Stimulated activated CD8-positive, alpha-beta memory T cell treated with anti-CD3 and anti-CD28 coated beads, Interleukin-4, amount 100 ng/mL, for 48 hours (primary cell): ENCODE measurements at regions not wholly inside any gene's neighbourhood (a gene's known extent, or its start where the extent isn't known, plus 50 kb on each side); places are given as distances from the start of the nearest gene placed in this dataset.

ENCODE experiments used
- DNase-seq: peaks from one replicate; pipeline ENCODE4 v3.0.0-alpha.2; 2020

GRCh38 chr5:89281211-89281610 lies 398.2 kb upstream of the MEF2C start:
- DNase-seq, result no peak

GRCh38 chr5:89280103-89281037 lies 397.4 kb upstream of the MEF2C start:
- no peak for DNase-seq

DNA sequence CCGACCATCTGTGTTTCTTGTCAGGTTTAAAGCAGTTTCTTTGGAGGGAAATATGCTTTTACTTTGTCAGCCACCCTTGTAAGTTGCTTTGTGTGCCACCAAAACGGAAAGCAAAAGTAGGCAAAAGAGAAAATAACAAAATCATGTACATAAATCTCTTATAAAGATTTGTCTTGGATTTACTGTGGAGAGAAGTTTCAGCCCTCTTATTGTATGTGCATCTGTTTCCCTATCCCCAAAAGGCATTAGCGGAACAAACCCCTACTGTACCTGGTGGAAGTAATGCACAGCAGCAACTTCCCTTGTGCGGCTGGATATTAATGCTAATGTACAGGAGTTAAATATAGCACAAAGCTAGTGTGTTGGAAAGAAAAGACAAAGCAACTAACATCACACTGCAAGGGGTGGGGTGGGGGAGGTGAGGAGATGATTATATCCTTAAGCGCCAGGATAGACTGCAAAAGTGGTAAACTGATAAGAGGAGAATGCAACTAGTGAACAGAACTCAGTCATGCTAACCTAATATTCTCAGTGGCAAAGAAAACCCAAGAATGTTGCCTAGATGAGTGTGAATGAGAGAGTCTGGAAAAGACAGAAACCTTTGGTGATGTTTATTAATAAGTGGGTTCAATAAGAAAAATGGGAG lies 396.5 kb upstream of the MEF2C start:
- no peak for DNase-seq

GRCh38 chr5:89277816-89278215 lies 394.8 kb upstream of the MEF2C start:
- no peak for DNase-seq

DNA sequence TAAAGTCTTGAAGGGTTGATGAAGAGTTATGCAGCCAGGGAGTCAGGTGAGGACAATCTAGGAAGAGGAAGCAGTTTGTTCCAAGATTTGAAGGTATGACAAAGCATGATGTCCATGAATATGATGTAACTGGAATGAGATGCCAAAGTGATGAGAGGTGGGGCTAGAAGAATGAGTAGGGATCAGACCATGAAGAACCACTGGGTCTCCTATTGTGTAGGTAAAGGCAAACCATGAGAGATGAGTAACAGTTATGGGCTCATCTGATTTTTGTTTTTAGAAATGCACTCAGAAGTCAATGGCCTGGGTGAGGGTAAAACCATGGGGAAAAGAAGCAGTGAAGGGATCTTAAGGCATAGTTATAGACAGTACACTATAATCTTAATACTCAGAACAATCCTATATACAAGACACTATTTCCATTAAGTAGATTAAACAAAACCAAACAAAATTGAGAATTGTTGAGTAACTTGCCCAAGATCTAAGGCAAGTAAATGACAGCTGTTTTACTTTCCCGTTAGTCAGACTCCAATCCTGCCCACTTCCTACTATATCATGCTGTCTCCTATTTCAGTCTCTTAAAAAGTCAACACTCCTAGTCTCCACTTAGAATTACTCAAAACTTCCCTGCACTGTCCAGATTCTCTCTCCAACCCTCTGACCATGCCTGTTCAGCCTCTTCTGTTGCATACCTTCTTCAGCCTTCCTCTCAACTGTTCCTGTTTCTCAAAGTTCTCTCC lies 393.8 kb upstream of the MEF2C start:
- DNase-seq, result no peak

DNA sequence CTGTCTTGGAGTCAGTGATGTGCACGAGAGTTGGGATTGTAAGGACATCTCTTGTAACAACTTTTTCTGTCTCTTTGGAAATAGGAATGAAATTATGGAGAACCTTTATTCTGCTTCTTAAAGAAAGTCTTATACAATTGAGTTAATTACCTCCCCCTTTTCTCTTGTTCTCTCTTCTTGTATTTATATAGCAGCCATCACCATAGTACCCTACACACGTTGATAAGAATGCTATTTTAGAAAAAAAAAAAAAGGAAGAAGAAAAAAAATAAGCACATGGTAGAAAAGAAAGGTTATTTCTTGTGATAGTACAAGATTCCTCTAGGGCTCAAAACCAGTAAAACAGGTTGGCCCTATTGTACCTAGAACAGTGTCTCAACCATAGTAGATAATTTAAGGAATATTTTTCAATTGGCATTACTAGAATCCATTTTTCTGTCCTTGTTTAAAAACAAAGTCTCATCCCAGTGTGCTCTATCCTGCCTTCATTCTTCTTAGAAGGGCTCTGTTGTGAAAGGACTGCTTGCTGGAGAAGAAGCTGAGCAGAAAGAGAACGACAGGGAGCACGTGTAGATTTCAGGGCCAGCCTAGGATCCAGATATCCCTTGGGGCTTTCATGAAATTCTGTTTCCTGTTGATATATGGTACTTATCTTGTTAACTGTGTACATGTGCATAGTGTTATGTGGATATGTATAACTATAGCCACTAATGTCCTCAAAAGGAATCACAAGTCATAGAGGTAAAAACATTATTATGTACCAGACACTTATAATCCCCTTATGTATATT lies 392.3 kb upstream of the MEF2C start:
- no peak for DNase-seq

- no peak for DNase-seq
Measured at GRCh38 chr5:89273289-89273688, 390.3 kb upstream of the MEF2C start.

DNA sequence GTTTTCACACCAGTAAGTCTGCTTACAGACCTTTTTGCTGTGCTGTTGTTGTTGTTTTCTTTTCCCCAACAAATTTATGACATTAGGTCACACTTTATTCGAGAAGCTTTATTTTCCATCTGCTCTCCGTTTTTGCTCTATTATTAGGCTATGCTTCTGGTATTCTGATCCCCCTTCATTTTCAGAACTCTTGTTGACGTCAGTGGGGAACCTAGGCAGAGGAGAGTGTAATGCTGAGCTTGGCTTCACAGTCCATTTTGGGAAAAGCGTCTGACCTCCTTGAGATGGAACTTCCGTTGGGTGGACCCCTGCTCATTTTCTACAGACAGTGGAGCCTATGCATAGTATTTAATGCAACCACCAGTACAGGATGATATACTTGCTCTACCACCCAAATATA lies 387.9 kb upstream of the MEF2C start:
- DNase-seq, result no peak

DNA sequence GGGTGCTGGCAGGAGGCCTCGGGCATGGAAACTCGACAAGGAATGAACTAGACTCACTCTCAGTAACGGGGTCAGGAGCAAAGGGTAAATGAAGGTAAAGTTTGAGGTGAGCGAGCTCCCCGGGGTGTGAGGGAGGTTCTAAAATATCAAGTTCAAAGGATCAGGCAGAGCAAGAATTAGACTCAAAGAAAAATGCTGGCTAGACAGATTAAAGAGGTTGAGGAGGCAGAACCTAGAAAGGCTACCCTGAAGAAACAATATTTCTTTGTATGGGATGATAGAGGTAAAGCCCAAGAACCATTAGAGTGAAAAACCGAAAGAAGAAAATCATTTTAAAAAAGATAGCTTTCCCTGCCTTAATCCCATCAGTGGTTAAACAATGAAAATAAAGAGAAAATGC lies 386.7 kb upstream of the MEF2C start:
- no peak for DNase-seq

- no peak for DNase-seq
Measured at GRCh38 chr5:89268460-89268859, 385.5 kb upstream of the MEF2C start.

GRCh38 chr5:89267788-89268187 lies 384.8 kb upstream of the MEF2C start:
- DNase-seq, result no peak

GRCh38 chr5:89265511-89266179 lies 382.7 kb upstream of the MEF2C start:
- no peak for DNase-seq

DNA sequence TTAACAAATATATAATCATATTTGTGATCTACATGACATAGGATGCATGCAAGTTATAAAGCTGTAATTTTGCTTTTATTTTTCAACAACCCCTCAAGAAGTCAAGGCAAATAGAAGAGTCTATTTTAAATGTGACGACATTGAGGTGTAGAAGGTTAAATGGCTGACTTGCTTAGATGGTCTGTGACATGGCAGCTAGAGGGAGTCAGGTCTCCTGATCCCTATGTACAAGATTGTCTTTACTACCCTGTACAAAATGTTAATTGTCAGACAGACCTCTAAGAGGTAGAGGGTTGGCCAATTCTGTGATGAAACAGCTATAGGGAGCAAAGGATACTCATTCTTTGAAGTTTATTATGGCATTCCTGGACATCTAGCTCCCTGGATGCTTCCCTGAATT lies 380.9 kb upstream of the MEF2C start:
- no peak for DNase-seq

DNA sequence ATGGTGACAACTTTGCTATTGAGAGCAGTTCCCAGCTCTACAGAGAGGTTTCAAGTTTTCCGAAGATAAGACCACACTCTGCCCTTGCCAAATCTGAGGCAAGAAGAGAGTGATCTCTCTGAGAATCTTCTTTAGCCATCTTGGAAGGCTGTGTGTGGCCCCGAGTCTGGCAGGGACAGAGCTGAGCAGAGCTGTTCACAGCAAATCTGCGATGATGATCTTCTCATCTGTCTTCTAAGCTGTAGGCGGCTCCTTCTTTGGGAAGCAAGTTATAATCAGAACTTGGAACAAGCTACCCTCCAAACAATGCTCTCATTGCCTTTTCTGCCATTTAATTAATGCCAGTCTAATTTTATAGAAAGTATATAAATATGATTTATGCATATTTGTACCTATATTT lies 379.0 kb upstream of the MEF2C start:
- no peak for DNase-seq

GRCh38 chr5:89260254-89260653 lies 377.3 kb upstream of the MEF2C start:
- no peak for DNase-seq

GRCh38 chr5:89255845-89256463 lies 373.0 kb upstream of the MEF2C start:
- no peak for DNase-seq

GRCh38 chr5:89253666-89254352 lies 370.8 kb upstream of the MEF2C start:
- DNase-seq, result no peak

GRCh38 chr5:89246864-89247263 lies 363.9 kb upstream of the MEF2C start:
- no peak for DNase-seq

DNA sequence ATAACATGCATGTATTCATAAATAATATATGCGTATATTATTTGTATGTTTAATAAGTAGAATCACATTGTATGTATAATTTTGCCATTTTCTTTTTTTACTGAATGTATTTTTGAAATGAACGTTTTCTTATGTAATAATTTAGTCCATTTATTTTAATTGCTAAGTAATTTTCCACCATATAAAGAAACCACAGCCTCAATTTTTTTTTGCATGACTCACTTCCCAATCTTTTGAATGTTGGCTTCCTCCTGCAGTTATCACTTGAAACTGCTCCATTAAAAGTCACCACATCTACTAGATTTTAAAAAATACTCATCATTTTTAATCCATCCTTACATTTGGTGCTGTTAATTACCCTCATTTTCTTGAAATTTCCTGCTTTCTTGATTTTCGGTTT lies 363.3 kb upstream of the MEF2C start:
- DNase-seq, result no peak

GRCh38 chr5:89243611-89244010 lies 360.6 kb upstream of the MEF2C start:
- no peak for DNase-seq

DNA sequence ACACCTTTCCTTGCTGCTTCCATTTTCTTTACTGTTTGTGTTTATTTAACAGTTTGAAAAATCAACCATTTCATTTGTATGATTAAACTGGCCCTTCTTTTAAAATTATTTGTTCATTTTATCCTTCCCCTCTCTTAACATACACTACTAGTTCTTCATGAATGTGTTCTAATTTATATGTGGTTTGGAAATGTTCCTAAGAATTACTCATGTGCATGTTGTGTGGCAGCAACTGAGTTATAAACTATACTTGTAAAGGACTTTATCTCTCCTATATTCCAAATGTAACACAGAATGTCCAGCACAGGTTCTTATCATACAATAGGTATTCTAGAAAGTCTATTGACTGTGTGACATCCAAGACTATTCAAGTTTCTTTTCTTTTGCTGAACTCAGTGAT lies 358.2 kb upstream of the MEF2C start:
- no peak for DNase-seq
